HG02610 (cell line): ENCODE measurements at regions not wholly inside any gene's neighbourhood (a gene's known extent, or its start where the extent isn't known, plus 50 kb on each side); places are given as distances from the start of the nearest gene placed in this dataset.

Experiments used
- ATAC-seq: cut with Tn5 transposase; IDR thresholded peaks from one replicate; pipeline ENCODE4 v1.9.1; 2021; ENCODE audit warnings: mild to moderate bottlenecking, moderate library complexity; ENCODE audit not compliant: unreplicated experiment

- no peak for ATAC-seq
These were observed 213.1 kb upstream of the BOD1L1 start for GRCh38 chr4:13840502-13841190.

- ATAC-seq: no peak
These were observed 217.2 kb upstream of the BOD1L1 start for GRCh38 chr4:13844740-13845139.

GRCh38 chr4:13849778-13850177 lies 222.3 kb upstream of the BOD1L1 start:
- ATAC-seq: no peak

GRCh38 chr4:13851085-13851940 lies 223.8 kb upstream of the BOD1L1 start:
- ATAC-seq: no peak

- no peak for ATAC-seq
These were observed 224.9 kb upstream of the BOD1L1 start for GRCh38 chr4:13852411-13852810.

- no peak for ATAC-seq
These were observed 228.9 kb upstream of the BOD1L1 start for GRCh38 chr4:13856387-13856786.

GRCh38 chr4:13857397-13857796 lies 229.9 kb upstream of the BOD1L1 start:
- no peak for ATAC-seq

- ATAC-seq: no peak
These were observed 230.3 kb upstream of the BOD1L1 start for GRCh38 chr4:13857800-13858199.

- ATAC-seq: no peak
These were observed 231.9 kb upstream of the BOD1L1 start for GRCh38 chr4:13859423-13859822.

GRCh38 chr4:13860126-13860525 lies 232.6 kb upstream of the BOD1L1 start:
- no peak for ATAC-seq

- ATAC-seq: no peak
These were observed 238.5 kb upstream of the BOD1L1 start for GRCh38 chr4:13865871-13866669.

- ATAC-seq: no peak
These were observed 239.4 kb upstream of the BOD1L1 start for GRCh38 chr4:13866881-13867280.

GRCh38 chr4:13872155-13872554 lies 244.6 kb upstream of the BOD1L1 start:
- no peak for ATAC-seq

- no peak for ATAC-seq
These were observed 245.4 kb upstream of the BOD1L1 start for GRCh38 chr4:13872955-13873354.

- ATAC-seq: no peak
These were observed 247.7 kb upstream of the BOD1L1 start for GRCh38 chr4:13875181-13875580.

GRCh38 chr4:13876131-13876530 lies 248.6 kb upstream of the BOD1L1 start:
- no peak for ATAC-seq

- no peak for ATAC-seq
These were observed 249.4 kb upstream of the BOD1L1 start for GRCh38 chr4:13876940-13877339.

GRCh38 chr4:13877626-13878025 lies 250.1 kb upstream of the BOD1L1 start:
- no peak for ATAC-seq

- no peak for ATAC-seq
These were observed 254.4 kb upstream of the BOD1L1 start for GRCh38 chr4:13881892-13882291.

GRCh38 chr4:13887010-13887409 lies 259.5 kb upstream of the BOD1L1 start:
- no peak for ATAC-seq

- ATAC-seq: no peak
These were observed 260.6 kb upstream of the BOD1L1 start for GRCh38 chr4:13888112-13888511.

GRCh38 chr4:13891544-13891939 lies 264.0 kb upstream of the BOD1L1 start:
- ATAC-seq: no peak
